GM18517 (cell line): ENCODE measurements at regions not wholly inside any gene's neighbourhood (a gene's known extent, or its start where the extent isn't known, plus 50 kb on each side); places are given as distances from the start of the nearest gene placed in this dataset.

ENCODE experiments used
- ATAC-seq: cut with Tn5 transposase; IDR thresholded peaks from one replicate; pipeline ENCODE4 v1.9.1; 2021; ENCODE audit warnings: mild to moderate bottlenecking, moderate library complexity; ENCODE audit not compliant: unreplicated experiment

DNA sequence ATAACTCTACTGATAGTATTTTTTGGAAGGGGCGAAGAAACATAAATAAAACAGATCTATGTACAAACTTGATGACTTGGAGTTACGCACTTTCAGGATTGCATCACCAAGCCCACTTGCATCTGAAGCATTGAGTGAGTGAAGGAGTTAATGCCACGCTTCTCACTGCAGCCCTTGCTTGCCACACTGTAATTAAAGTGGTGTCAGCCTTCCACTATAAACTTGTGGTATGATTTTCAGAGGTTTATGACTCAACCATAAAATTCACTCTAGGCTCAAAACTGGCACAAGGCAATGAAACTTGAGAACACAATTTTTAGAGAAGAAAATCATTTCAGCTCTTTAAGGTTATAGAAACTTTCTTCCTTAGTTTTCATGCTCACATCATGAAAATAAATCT is 93.9 kb upstream of the PRMT6 start:
- ATAC-seq = no peak

- ATAC-seq = no peak
Measured at GRCh38 chr1:106964495-106964894, 92.0 kb upstream of the PRMT6 start.

DNA sequence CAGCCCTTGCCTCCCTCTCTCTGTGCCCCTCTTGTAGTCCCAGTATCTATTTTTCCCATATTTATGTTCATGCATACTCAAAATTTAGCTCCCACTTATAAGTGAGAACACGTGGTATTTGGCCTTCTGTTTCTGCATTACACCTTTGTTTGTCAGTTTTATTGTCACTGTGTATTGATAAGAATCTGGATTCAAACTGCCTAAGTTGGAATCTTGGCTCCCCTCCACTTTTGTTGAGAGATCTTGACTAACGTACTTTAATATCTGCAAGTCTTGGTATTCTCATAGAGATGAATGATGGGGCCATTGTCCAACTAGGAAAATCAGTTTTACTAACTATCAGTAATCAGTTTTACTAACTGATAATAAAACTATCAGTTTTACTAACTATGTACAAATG is 87.8 kb upstream of the PRMT6 start:
- ATAC-seq = no peak

GRCh38 chr1:106969731-106970130 is 86.7 kb upstream of the PRMT6 start:
- no peak for ATAC-seq

- no peak for ATAC-seq
Measured at GRCh38 chr1:106972074-106972473, 84.4 kb upstream of the PRMT6 start.

DNA sequence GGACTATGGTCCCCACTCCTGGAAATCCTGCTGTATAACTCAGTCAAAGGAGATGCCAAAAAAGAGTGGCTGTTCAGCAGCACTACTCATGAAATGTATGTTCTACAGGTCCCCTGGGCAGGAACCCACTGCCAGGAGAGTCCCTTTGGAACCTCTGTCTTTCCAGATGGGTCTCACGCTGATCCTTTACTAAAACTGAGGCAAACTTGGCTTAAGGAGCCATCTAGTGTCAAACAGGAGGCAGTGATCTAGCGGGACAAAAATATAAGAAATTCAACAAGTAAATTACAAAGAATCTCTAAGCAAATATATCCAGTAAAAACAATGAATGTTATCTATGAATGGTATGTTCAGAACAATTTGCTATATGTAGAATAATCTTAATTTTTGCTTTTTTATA is 80.5 kb upstream of the PRMT6 start:
- no peak for ATAC-seq

- no peak for ATAC-seq
Measured at GRCh38 chr1:106978477-106979322, 77.8 kb upstream of the PRMT6 start.

GRCh38 chr1:106979371-106979770 is 77.1 kb upstream of the PRMT6 start:
- no peak for ATAC-seq

DNA sequence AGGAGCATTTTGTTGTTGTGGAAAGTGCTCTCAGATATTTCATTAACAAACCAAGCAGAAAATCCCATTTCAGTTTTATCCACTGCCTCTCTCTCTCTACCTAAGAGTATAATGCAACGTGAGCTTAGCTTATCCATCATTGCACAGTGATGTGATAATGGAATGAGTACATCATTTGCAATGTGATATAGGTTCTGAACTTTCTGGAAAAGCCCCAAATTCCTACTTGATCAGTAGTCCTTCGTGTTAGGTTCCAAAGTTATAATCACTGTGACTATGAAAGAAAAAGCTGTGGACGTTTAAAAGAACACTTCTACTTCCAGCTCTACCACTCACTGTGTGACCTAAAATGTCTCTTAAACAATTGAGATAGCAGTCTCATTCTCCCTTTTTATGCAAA is 76.4 kb upstream of the PRMT6 start:
- no peak for ATAC-seq

DNA sequence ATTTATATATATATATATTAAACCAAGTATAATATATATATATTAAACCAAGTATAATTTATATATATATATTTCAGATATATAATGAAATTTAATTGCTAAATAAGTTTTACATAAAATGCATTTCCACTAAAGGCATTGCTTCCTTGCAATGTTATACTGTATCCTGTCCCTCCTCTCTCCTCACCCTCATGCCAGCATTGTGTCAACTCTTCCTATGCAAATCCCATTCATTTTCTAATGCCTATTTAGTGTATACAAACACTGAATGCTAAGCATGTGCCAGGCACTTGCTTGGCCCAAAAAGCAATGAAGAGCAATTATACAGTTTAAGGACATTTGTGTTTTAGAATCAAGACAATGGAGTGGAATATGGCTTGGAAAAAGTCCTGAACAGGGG is 71.7 kb upstream of the PRMT6 start:
- ATAC-seq = no peak

GRCh38 chr1:106986603-106987002 is 69.9 kb upstream of the PRMT6 start:
- no peak for ATAC-seq

- peak; percentile 87 for ATAC-seq
Measured at GRCh38 chr1:106995970-106996369, 60.5 kb upstream of the PRMT6 start.

- no peak for ATAC-seq
Measured at GRCh38 chr1:106998431-106999002, 58.0 kb upstream of the PRMT6 start.

GRCh38 chr1:107000902-107001301 is 55.6 kb upstream of the PRMT6 start:
- no peak for ATAC-seq

DNA sequence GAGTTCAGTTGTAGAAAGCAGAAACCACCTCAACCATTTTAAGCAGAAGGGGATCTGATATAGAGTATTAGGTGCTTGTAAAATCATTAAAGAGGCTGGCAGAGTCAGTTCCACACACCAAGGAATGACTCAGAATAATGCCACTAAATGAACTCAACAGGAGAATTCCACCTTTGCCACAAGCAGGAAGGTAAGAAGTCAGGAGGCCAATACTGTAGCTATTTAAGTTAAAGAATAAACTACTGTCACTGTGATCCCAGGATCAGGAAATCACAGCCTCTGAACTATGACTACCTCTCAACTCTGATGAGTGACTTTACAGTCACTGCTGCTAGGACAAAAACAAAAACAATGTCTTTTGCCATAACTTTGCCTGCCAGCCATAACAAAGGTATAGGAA is 52.5 kb upstream of the PRMT6 start:
- ATAC-seq = no peak

DNA sequence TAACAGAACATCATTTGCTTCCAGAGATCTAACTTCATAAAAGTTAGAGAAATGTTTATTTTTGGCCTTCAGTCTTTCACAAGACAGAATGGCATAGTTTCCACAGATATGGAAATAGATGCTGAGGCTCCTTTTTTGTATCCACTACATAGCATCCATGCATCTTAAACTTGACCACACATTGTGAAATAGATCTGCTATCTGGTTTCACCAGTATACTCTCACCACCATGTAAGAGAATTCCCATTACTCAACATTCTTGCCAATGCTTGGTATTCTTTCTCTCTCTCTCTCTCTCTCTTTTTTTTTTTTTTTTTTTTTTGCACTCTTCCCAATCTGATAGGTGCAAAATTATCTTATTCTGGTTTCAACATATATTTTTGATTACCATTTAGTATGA is 52.1 kb upstream of the PRMT6 start:
- no peak for ATAC-seq
